ENCODE measurements at regions not wholly inside any gene's neighbourhood (a gene's known extent, or its start where the extent isn't known, plus 50 kb on each side); places are given as distances from the start of the nearest gene placed in this dataset.

DNA sequence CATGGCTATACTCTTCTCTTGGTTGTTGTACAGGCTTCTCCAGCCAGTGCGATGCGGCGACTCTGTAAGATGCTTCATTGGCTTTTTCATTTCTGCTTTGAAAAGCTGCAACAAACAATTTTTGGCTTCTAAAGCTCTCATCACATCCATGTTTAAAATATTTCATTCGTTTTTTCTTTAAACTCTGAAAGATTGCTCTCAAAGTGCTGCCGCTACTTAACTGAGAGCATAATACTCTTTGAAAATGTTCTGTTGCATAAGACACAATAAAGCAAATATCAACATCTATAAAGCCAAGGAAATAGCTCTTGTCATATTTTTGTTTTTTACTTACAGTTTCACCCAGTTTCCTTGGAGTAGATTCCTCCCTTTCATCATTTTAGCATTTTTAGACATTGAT is 468.3 kb downstream of the TBC1D22A start:
- Mint-ChIP-seq H3K9me3 (ENCODE audit: insufficient read depth) (no peaks in the 10 kb centered on the region), H3K27ac (no peak overlapping the region), H3K4me3 (no peak overlapping the region), H3K4me1 (no peaks in the 10 kb centered on the region), H3K27me3 (peaks cover 11% of the 10 kb centered on the region)
- CTCF ChIA-PET, result interaction anchor here (1.0 to 2.3 kb wide), 2 partner anchors 10 to 17 kb away, joined by 3 to 4 read pairs; no protein-coding TSS in a partner anchor
- Histone ChIP-seq H3K27ac (ENCODE audit: low read length in 2 of 2) (no peak overlapping the region), H3K4me2 (replicated peaks; ENCODE audit: low read depth, low read length, poor library complexity, severe bottlenecking) (no peak overlapping the region), H3K9me3 (ENCODE audit: control extremely low read depth in 1 of 3, control insufficient read depth in 2 of 3, insufficient read depth in 1 of 3, low read length in 2 of 3) (peaks cover 0 to 25% (median 9%) of the 10 kb centered on the region in 3 donors), H3K4me1 (ENCODE audit: control insufficient read depth in 2 of 2, insufficient read depth in 2 of 2, low read length in 2 of 2) (no peaks in the 10 kb centered on the region), H3K27me3 (replicated peaks in 1 of 4; ENCODE audit: control extremely low read depth in 1 of 4, control insufficient read depth in 3 of 4, insufficient read depth in 4 of 4, low read length in 3 of 4) (peaks cover 0 to 5% (median 0%) of the 10 kb centered on the region in 4 experiments), H3K9ac (ENCODE audit: low read length) (no peak overlapping the region), H3K36me3 (replicated peaks in 1 of 2; ENCODE audit: control extremely low read depth in 1 of 2, control insufficient read depth in 1 of 2, extremely low read depth in 1 of 2, insufficient read depth in 2 of 2, low read length in 1 of 2) (no peaks in the 10 kb centered on the region), H4K20me1 (ENCODE audit: control insufficient read depth, insufficient read depth, low read length, poor library complexity, severe bottlenecking) (no peaks in the 10 kb centered on the region), H2AFZ (ENCODE audit: insufficient read depth, low read depth, low read length, poor library complexity, severe bottlenecking) (no peak overlapping the region), H3K4me3 (ENCODE audit: control extremely low read depth in 1 of 5, extremely low read depth in 1 of 5, insufficient read depth in 1 of 5, low read depth in 2 of 5, low read length in 4 of 5) (no peak overlapping the region), H3K79me2 (ENCODE audit: control insufficient read depth, insufficient read depth, low read length) (no peaks in the 10 kb centered on the region)
- DNase-seq (no peak), ATAC-seq (ENCODE audit: low read depth) (no peak)
- WGBS (ENCODE audit: insufficient coverage), result 100% methylated on average over 3 of the region's 5 CpGs
- POLR2A ChIA-PET, result no interaction called here
- no peak for TF ChIP-seq EZH2 (IDR thresholded peaks at IDR 0.05; ENCODE audit: borderline replicate concordance, insufficient read depth, low read depth, low read length, poor library complexity, severe bottlenecking)
- TF ChIP-seq CTCF (IDR thresholded peaks at IDR 0.05), result no peak
- intact Hi-C loops (cut with micrococcal nuclease), result no loop called here

DNA sequence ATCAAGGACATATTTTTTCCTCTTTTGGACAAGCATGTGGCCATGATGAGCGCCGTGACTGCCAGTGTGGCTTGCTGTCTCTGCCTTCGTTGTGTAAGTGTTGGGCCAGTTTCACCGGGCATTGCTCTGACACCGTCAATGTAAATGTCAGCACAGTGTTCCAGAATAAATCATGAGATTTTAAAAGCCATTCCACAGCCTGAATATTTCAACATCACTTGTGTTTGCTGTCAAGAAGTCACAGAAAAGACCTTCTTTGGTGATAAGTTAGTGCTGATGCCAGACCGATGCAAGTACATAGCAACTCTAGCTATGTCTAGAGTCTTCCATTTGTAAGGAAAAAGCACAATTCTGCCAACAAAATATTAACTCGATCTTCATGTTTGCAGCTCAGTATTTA is 467.8 kb downstream of the TBC1D22A start:
- H3K27ac Mint-ChIP-seq, result no peak overlapping the region
- H3K4me1 Mint-ChIP-seq, result no peaks in the 10 kb centered on the region
- Histone ChIP-seq H3K27ac (ENCODE audit: low read length in 2 of 2) (no peak overlapping the region), H4K20me1 (ENCODE audit: control insufficient read depth, insufficient read depth, low read length, poor library complexity, severe bottlenecking) (no peaks in the 10 kb centered on the region), H3K4me1 (ENCODE audit: control insufficient read depth in 2 of 2, insufficient read depth in 2 of 2, low read length in 2 of 2) (no peaks in the 10 kb centered on the region), H3K4me2 (replicated peaks; ENCODE audit: low read depth, low read length, poor library complexity, severe bottlenecking) (no peak overlapping the region), H3K27me3 (replicated peaks in 1 of 4; ENCODE audit: control extremely low read depth in 1 of 4, control insufficient read depth in 3 of 4, insufficient read depth in 4 of 4, low read length in 3 of 4) (peaks cover 0 to 2% (median 0%) of the 10 kb centered on the region in 4 experiments), H3K4me3 (ENCODE audit: control extremely low read depth in 1 of 5, extremely low read depth in 1 of 5, insufficient read depth in 1 of 5, low read depth in 2 of 5, low read length in 4 of 5) (no peak overlapping the region), H3K9ac (ENCODE audit: low read length) (no peak overlapping the region), H3K36me3 (replicated peaks in 1 of 2; ENCODE audit: control extremely low read depth in 1 of 2, control insufficient read depth in 1 of 2, extremely low read depth in 1 of 2, insufficient read depth in 2 of 2, low read length in 1 of 2) (no peaks in the 10 kb centered on the region), H3K9me3 (ENCODE audit: control extremely low read depth in 1 of 3, control insufficient read depth in 2 of 3, insufficient read depth in 1 of 3, low read length in 2 of 3) (peaks cover 0 to 25% (median 9%) of the 10 kb centered on the region in 3 donors), H3K79me2 (ENCODE audit: control insufficient read depth, insufficient read depth, low read length) (no peaks in the 10 kb centered on the region), H2AFZ (ENCODE audit: insufficient read depth, low read depth, low read length, poor library complexity, severe bottlenecking) (no peak overlapping the region)
- TF ChIP-seq EZH2 (IDR thresholded peaks at IDR 0.05; ENCODE audit: borderline replicate concordance, insufficient read depth, low read depth, low read length, poor library complexity, severe bottlenecking), result no peak
- no peak for TF ChIP-seq CTCF (IDR thresholded peaks at IDR 0.05)
- WGBS (ENCODE audit: insufficient coverage), result 100% methylated on average over 4 of the region's 7 CpGs
- DNase-seq (no peak), ATAC-seq (ENCODE audit: low read depth) (no peak)
- CTCF ChIA-PET, result interaction anchor here (1.0 to 2.3 kb wide), 2 partner anchors 10 to 17 kb away, joined by 3 to 4 read pairs; no protein-coding TSS in a partner anchor
- no peak overlapping the region for H3K4me3 Mint-ChIP-seq
- H3K9me3 Mint-ChIP-seq (ENCODE audit: insufficient read depth), result no peaks in the 10 kb centered on the region
- POLR2A ChIA-PET, result no interaction called here
- H3K27me3 Mint-ChIP-seq, result peaks cover 11% of the 10 kb centered on the region
- intact Hi-C loops (cut with micrococcal nuclease), result no loop called here
